ENCODE measurements at regions not wholly inside any gene's neighbourhood (a gene's known extent, or its start where the extent isn't known, plus 50 kb on each side); places are given as distances from the start of the nearest gene placed in this dataset.

DNA sequence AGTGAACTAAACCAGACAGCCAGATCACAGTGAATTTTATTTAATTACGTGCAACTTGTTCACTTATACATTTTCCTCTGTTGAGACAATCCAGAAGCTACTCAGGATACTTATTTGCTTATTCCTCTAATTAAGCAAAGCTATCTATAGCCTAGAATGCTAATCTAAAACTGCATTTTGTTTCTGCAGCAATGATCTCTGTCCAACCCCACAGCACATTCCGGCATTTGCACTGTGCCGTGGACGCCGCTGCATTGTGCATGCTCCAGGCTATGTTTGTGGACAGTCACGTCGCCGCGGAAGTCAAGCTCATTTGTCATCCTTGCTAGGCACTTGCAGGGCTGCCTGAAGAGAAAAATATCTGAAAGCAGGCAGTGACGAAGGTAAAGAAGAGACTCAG lies 406.9 kb downstream of the RFC3 start:
- Histone ChIP-seq H3K27ac (no peak overlapping the region), H3K27me3 (no peaks in the 10 kb centered on the region), H3K4me3 (peak overlapping the region in 1 of 2 donors; percentile 23), H3K36me3 (ENCODE audit: low read depth, missing control alignments) (no peaks in the 10 kb centered on the region), H3K4me1 (no peaks in the 10 kb centered on the region), H3K9me3 (no peaks in the 10 kb centered on the region)
- TF ChIP-seq, protein P1, sequence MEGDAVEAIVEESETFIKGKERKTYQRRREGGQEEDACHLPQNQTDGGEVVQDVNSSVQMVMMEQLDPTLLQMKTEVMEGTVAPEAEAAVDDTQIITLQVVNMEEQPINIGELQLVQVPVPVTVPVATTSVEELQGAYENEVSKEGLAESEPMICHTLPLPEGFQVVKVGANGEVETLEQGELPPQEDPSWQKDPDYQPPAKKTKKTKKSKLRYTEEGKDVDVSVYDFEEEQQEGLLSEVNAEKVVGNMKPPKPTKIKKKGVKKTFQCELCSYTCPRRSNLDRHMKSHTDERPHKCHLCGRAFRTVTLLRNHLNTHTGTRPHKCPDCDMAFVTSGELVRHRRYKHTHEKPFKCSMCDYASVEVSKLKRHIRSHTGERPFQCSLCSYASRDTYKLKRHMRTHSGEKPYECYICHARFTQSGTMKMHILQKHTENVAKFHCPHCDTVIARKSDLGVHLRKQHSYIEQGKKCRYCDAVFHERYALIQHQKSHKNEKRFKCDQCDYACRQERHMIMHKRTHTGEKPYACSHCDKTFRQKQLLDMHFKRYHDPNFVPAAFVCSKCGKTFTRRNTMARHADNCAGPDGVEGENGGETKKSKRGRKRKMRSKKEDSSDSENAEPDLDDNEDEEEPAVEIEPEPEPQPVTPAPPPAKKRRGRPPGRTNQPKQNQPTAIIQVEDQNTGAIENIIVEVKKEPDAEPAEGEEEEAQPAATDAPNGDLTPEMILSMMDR (IDR thresholded peaks at IDR 0.05), result no peak
- no peak for TF ChIP-seq POLR2A (IDR thresholded peaks at IDR 0.05)
- intact Hi-C loops (cut with DNase I; ENCODE audit: low total_unique reads), result no loop called here
- 54 to 67% methylated on average over 10 of the region's 10 CpGs for WGBS, 2 donors
- peak; percentile 19 for DNase-seq

DNA sequence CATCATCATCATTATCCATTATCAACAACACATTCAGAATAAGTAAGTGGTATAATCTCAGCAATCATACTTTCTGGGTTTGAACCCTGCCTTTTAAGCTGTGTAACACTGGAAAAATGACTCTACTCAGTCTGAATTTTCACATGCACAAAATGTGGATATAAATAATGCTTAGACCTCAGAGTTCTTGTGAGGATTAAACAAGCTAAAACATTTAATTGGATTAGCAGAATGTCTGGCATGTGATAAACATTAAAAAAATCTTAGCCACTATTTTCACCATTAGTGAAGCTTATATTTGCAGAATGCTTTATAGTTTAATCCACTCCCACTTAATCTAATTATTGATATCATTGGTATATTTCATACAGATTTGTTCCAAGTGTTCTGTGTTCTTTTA lies 412.3 kb downstream of the RFC3 start:
- H3K4me3 ChIP-seq, result no peak overlapping the region
- no peaks in the 10 kb centered on the region for H3K36me3 ChIP-seq (ENCODE audit: low read depth, missing control alignments)
- DNase-seq, result no peak
- H3K9me3 ChIP-seq, result no peaks in the 10 kb centered on the region
- intact Hi-C loops (cut with DNase I; ENCODE audit: low total_unique reads), result no loop called here
- no peak overlapping the region for H3K27ac ChIP-seq
- no peaks in the 10 kb centered on the region for H3K4me1 ChIP-seq
- no peaks in the 10 kb centered on the region for H3K27me3 ChIP-seq
- TF ChIP-seq, protein P1 (IDR thresholded peaks at IDR 0.05), result no peak
- TF ChIP-seq POLR2A (IDR thresholded peaks at IDR 0.05), result no peak

- H3K9me3 ChIP-seq, result no peaks in the 10 kb centered on the region
- H3K4me1 ChIP-seq, result no peaks in the 10 kb centered on the region
- intact Hi-C loops (cut with DNase I; ENCODE audit: low total_unique reads), result no loop called here
- H3K27me3 ChIP-seq, result no peaks in the 10 kb centered on the region
- whole genome bisulfite sequencing, 2 donors, result 92 to 93% methylated on average over 5 of the region's 5 CpGs
- no peak overlapping the region for H3K4me3 ChIP-seq
- TF ChIP-seq POLR2A (IDR thresholded peaks at IDR 0.05), result no peak
- TF ChIP-seq, protein P1 (IDR thresholded peaks at IDR 0.05), result no peak
- DNase-seq, result no peak
- H3K36me3 ChIP-seq (ENCODE audit: low read depth, missing control alignments), result no peaks in the 10 kb centered on the region
- no peak overlapping the region for H3K27ac ChIP-seq
These were observed 423.4 kb downstream of the RFC3 start for GRCh38 chr13:34241332-34241731.

- Histone ChIP-seq H3K27ac (no peak overlapping the region), H3K4me3 (no peak overlapping the region), H3K4me1 (no peaks in the 10 kb centered on the region), H3K36me3 (ENCODE audit: low read depth, missing control alignments) (no peaks in the 10 kb centered on the region), H3K9me3 (no peaks in the 10 kb centered on the region), H3K27me3 (no peaks in the 10 kb centered on the region)
- intact Hi-C loops (cut with DNase I; ENCODE audit: low total_unique reads), result no loop called here
- DNase-seq, result no peak
- 74 to 88% methylated on average over 2 to 3 of the region's 3 CpGs for WGBS, 2 donors
- TF ChIP-seq, protein P1 (IDR thresholded peaks at IDR 0.05), result no peak
- TF ChIP-seq POLR2A (IDR thresholded peaks at IDR 0.05), result no peak
These were observed 425.5 kb downstream of the RFC3 start for GRCh38 chr13:34243403-34243802.

GRCh38 chr13:34246511-34246910 lies 428.6 kb downstream of the RFC3 start:
- no peaks in the 10 kb centered on the region for H3K9me3 ChIP-seq
- no peak overlapping the region for H3K27ac ChIP-seq
- no peaks in the 10 kb centered on the region for H3K36me3 ChIP-seq (ENCODE audit: low read depth, missing control alignments)
- no peaks in the 10 kb centered on the region for H3K4me1 ChIP-seq
- WGBS, 2 donors, result 93 to 96% methylated on average over 2 of the region's 2 CpGs
- no peak for DNase-seq
- no peak overlapping the region for H3K4me3 ChIP-seq
- TF ChIP-seq, protein P1 (IDR thresholded peaks at IDR 0.05), result no peak
- TF ChIP-seq POLR2A (IDR thresholded peaks at IDR 0.05), result no peak
- intact Hi-C loops (cut with DNase I; ENCODE audit: low total_unique reads), result no loop called here
- no peaks in the 10 kb centered on the region for H3K27me3 ChIP-seq

Measured in testis (tissue), 2 donors.